ENCODE measurements at regions not wholly inside any gene's neighbourhood (a gene's known extent, or its start where the extent isn't known, plus 50 kb on each side); places are given as distances from the start of the nearest gene placed in this dataset.
"Not testable (repeated sequence)": the region's sequence is repeated elsewhere in the genome, so short reads cannot be mapped to it uniquely, and the experiment has no call there.

DNA sequence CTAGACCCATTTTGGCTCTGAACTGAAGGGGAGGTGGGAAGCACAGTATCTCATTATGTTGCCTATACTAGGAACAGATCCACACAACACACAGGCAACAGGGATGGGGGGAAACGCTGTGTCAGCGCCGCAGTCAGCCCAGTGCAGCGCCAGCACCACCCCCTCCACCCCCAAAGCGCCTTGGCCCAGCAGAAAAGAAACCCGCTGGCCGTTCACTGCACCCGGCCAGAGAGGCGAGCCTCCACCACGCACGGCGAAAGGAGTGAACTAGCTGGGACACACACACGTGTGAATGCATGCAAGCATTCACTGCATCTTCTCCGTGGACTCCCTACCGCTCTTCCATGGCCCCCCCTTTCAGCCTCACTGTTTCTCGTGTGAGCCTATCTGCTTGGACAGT lies 205.6 kb downstream of the HIBADH start:
- TF ChIP-seq, protein P1, sequence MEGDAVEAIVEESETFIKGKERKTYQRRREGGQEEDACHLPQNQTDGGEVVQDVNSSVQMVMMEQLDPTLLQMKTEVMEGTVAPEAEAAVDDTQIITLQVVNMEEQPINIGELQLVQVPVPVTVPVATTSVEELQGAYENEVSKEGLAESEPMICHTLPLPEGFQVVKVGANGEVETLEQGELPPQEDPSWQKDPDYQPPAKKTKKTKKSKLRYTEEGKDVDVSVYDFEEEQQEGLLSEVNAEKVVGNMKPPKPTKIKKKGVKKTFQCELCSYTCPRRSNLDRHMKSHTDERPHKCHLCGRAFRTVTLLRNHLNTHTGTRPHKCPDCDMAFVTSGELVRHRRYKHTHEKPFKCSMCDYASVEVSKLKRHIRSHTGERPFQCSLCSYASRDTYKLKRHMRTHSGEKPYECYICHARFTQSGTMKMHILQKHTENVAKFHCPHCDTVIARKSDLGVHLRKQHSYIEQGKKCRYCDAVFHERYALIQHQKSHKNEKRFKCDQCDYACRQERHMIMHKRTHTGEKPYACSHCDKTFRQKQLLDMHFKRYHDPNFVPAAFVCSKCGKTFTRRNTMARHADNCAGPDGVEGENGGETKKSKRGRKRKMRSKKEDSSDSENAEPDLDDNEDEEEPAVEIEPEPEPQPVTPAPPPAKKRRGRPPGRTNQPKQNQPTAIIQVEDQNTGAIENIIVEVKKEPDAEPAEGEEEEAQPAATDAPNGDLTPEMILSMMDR (conservative IDR thresholded peaks at IDR 0.05; ENCODE audit: low read length): not testable (repeated sequence)
- not testable (repeated sequence) for TF ChIP-seq EZH2phosphoT487 (IDR thresholded peaks at IDR 0.05; ENCODE audit: borderline replicate concordance, low read depth, low read length)
